Thoracic aorta (tissue), 2 donors: ENCODE measurements at regions not wholly inside any gene's neighbourhood (a gene's known extent, or its start where the extent isn't known, plus 50 kb on each side); places are given as distances from the start of the nearest gene placed in this dataset.

ENCODE experiments used
- ATAC-seq: fragments of 150-250 bp; one replicate; pipeline ENCODE4 v1.8.0; 2017; ENCODE audit warnings: low read depth; ENCODE audit not compliant: insufficient number of reproducible peaks, low FRiP score
- DNase-seq: peaks from one replicate; pipeline ENCODE4 v3.0.0-alpha.2; 2020; ENCODE audit warnings: low spot score
- H3K27ac ChIP-seq, 2 donors: fragments of 200-600 bp; sonication (generic); 1 replicate in 1 of 2; 2 replicates in 1 of 2; pipeline ENCODE4 v1.5.1; 2016; ENCODE audit warnings: mild to moderate bottlenecking in 2 of 2, moderate library complexity in 2 of 2
- H3K27me3 ChIP-seq: fragments of 200-600 bp; sonication (generic); replicated peaks from 2 replicates; pipeline ENCODE4 v1.6.0; 2016; ENCODE audit warnings: mild to moderate bottlenecking; ENCODE audit not compliant: insufficient read depth
- H3K36me3 ChIP-seq: fragments of 200-600 bp; sonication (generic); one replicate; pipeline ENCODE4 v1.5.1; 2016
- H3K4me1 ChIP-seq, 2 donors: fragments of 200-600 bp; sonication (generic); 1 replicate in 1 of 2; 2 replicates in 1 of 2; pipeline versions ENCODE4 v1.5.1 to v1.6.0; 2016; ENCODE audit warnings: low read depth in 2 of 2, mild to moderate bottlenecking in 1 of 2; ENCODE audit not compliant: control insufficient read depth in 1 of 2
- H3K4me3 ChIP-seq: fragments of 200-600 bp; sonication (generic); 2 replicates; pipeline ENCODE4 v1.5.1; 2016; ENCODE audit warnings: mild to moderate bottlenecking
- H3K9me3 ChIP-seq: fragments of 200-600 bp; sonication (generic); 2 replicates; pipeline ENCODE4 v1.5.1; 2016
- TF ChIP-seq, protein P1 (sequence below): fragments of 200-600 bp; sonication (generic); IDR thresholded peaks from one replicate; pipeline ENCODE4 v1.5.1; 2019; ENCODE audit warnings: antibody characterized with exemption

DNA sequence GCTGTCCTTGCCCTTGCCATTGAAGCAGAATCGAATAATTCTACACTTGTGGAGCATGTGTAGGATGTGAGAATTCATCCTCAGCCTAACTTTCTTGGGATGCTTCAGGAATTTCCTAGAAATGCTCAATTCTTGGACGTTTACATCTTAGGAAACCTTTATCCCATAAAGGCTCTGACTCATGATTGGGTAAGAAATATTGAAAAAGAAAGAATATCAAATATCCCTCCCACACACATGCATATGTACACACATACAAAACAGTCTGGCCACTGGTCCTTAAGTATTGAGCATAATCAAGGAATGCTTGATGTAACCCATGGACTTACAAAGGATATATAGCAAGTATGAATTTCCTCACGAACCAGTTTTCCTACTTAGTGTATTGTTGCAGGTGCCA lies 83.9 kb upstream of the IPO9 start:
- Histone ChIP-seq H3K36me3 (no peaks in the 10 kb centered on the region), H3K4me3 (no peak overlapping the region), H3K9me3 (no peaks in the 10 kb centered on the region), H3K4me1 (peaks cover 49 to 88% of the 10 kb centered on the region in 2 donors), H3K27me3 (no peaks in the 10 kb centered on the region), H3K27ac (peak overlapping the region; percentile 35 to 89)
- TF ChIP-seq, protein P1, sequence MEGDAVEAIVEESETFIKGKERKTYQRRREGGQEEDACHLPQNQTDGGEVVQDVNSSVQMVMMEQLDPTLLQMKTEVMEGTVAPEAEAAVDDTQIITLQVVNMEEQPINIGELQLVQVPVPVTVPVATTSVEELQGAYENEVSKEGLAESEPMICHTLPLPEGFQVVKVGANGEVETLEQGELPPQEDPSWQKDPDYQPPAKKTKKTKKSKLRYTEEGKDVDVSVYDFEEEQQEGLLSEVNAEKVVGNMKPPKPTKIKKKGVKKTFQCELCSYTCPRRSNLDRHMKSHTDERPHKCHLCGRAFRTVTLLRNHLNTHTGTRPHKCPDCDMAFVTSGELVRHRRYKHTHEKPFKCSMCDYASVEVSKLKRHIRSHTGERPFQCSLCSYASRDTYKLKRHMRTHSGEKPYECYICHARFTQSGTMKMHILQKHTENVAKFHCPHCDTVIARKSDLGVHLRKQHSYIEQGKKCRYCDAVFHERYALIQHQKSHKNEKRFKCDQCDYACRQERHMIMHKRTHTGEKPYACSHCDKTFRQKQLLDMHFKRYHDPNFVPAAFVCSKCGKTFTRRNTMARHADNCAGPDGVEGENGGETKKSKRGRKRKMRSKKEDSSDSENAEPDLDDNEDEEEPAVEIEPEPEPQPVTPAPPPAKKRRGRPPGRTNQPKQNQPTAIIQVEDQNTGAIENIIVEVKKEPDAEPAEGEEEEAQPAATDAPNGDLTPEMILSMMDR, result no peak
- ATAC-seq, result no peak
- DNase-seq, result no peak

- H3K36me3 ChIP-seq, result no peaks in the 10 kb centered on the region
- TF ChIP-seq, protein P1, result no peak
- H3K27me3 ChIP-seq, result no peaks in the 10 kb centered on the region
- peaks cover 57 to 97% of the 10 kb centered on the region in 2 donors for H3K4me1 ChIP-seq
- DNase-seq, result no peak
- no peak for ATAC-seq
- no peaks in the 10 kb centered on the region for H3K9me3 ChIP-seq
- H3K27ac ChIP-seq, result peak overlapping the region; percentile 87 to 89
- no peak overlapping the region for H3K4me3 ChIP-seq
Measured at GRCh38 chr1:201746156-201746555, 82.8 kb upstream of the IPO9 start.

GRCh38 chr1:201747261-201747660 lies 81.7 kb upstream of the IPO9 start:
- ATAC-seq (no peak), DNase-seq (no peak)
- Histone ChIP-seq H3K4me3 (no peak overlapping the region), H3K27ac (peak overlapping the region; percentile 87 to 89), H3K9me3 (no peaks in the 10 kb centered on the region), H3K27me3 (no peaks in the 10 kb centered on the region), H3K4me1 (peaks cover 60 to 97% of the 10 kb centered on the region in 2 donors), H3K36me3 (no peaks in the 10 kb centered on the region)
- TF ChIP-seq, protein P1, result no peak

DNA sequence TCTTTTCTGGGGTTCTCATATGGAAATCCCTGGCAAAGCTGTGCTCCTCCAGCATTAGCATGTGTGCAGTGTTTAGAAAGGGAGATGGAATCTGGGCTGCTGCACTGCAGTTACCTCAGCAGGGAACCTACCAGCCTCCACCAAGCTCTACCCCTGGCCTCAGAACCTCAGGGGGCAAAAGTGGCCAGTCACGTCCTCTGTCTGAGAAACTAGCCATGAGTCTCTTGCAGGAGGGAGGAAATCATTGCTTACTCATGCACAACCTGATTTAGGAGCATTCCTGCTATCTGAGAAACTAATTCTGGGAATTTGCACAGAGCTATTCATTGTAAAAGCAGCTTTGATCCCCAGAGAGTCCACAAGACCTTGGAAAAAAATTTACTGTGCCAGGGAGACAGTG lies 80.6 kb upstream of the IPO9 start:
- Histone ChIP-seq H3K27ac (peak overlapping the region; percentile 87 to 89), H3K27me3 (no peaks in the 10 kb centered on the region), H3K4me3 (no peak overlapping the region), H3K36me3 (no peaks in the 10 kb centered on the region), H3K4me1 (peaks cover 68 to 98% of the 10 kb centered on the region in 2 donors), H3K9me3 (no peaks in the 10 kb centered on the region)
- TF ChIP-seq, protein P1, result no peak
- ATAC-seq (peak; percentile 84), DNase-seq (peak; percentile 61)

- H3K4me1 ChIP-seq, result peaks cover 76 to 99% of the 10 kb centered on the region in 2 donors
- H3K27me3 ChIP-seq, result no peaks in the 10 kb centered on the region
- ATAC-seq, result no peak
Measured at GRCh38 chr1:201749059-201749690, 79.8 kb upstream of the IPO9 start.

More at GRCh38 chr1:201749059-201749690, 79.8 kb upstream of the IPO9 start:
- Histone ChIP-seq H3K27ac (peak overlapping the region; percentile 87 to 89), H3K4me3 (no peak overlapping the region), H3K9me3 (no peaks in the 10 kb centered on the region), H3K36me3 (no peaks in the 10 kb centered on the region)
- no peak for DNase-seq
- TF ChIP-seq, protein P1, result no peak
